ENCODE measurements at regions not wholly inside any gene's neighbourhood (a gene's known extent, or its start where the extent isn't known, plus 50 kb on each side); places are given as distances from the start of the nearest gene placed in this dataset.

- H2AFZ ChIP-seq (ENCODE audit: low read length), result no peak overlapping the region
- H4K20me1 ChIP-seq (ENCODE audit: insufficient read depth, low read length), result no peaks in the 10 kb centered on the region
- no peaks in the 10 kb centered on the region for H3F3A ChIP-seq (ENCODE audit: insufficient read depth, low read length)
- H3K36me3 ChIP-seq (ENCODE audit: insufficient read depth, low read length), result no peaks in the 10 kb centered on the region
- no peak for TF ChIP-seq EZH2 (IDR thresholded peaks at IDR 0.05; ENCODE audit: borderline replicate concordance, low read length)
- TF ChIP-seq, protein P1, sequence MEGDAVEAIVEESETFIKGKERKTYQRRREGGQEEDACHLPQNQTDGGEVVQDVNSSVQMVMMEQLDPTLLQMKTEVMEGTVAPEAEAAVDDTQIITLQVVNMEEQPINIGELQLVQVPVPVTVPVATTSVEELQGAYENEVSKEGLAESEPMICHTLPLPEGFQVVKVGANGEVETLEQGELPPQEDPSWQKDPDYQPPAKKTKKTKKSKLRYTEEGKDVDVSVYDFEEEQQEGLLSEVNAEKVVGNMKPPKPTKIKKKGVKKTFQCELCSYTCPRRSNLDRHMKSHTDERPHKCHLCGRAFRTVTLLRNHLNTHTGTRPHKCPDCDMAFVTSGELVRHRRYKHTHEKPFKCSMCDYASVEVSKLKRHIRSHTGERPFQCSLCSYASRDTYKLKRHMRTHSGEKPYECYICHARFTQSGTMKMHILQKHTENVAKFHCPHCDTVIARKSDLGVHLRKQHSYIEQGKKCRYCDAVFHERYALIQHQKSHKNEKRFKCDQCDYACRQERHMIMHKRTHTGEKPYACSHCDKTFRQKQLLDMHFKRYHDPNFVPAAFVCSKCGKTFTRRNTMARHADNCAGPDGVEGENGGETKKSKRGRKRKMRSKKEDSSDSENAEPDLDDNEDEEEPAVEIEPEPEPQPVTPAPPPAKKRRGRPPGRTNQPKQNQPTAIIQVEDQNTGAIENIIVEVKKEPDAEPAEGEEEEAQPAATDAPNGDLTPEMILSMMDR (IDR thresholded peaks at IDR 0.05; ENCODE audit: low read length), result no peak
- no peaks in the 10 kb centered on the region for H3K27me3 ChIP-seq (ENCODE audit: insufficient read depth, low read length)
- no peak overlapping the region for H3K27ac ChIP-seq (ENCODE audit: low read depth, low read length, poor library complexity, severe bottlenecking)
- H3K4me3 ChIP-seq (ENCODE audit: low read depth, low read length, poor library complexity, severe bottlenecking), result no peak overlapping the region
- H3K9me2 ChIP-seq (ENCODE audit: low read depth, low read length), result no peaks in the 10 kb centered on the region
- no peaks in the 10 kb centered on the region for H3K4me1 ChIP-seq (ENCODE audit: insufficient read depth, low read length, severe bottlenecking)
- H3K9ac ChIP-seq (ENCODE audit: low read length), result no peak overlapping the region
- no peaks in the 10 kb centered on the region for H3K9me3 ChIP-seq (ENCODE audit: low read length)
- H3K79me2 ChIP-seq (ENCODE audit: insufficient read depth, low read length), result no peaks in the 10 kb centered on the region
- H3K4me2 ChIP-seq (ENCODE audit: low read length), result no peak overlapping the region
Measured at GRCh38 chr5:7225826-7226225, 170.1 kb upstream of the ADCY2 start.

GRCh38 chr5:7242118-7242710 lies 153.7 kb upstream of the ADCY2 start:
- no peaks in the 10 kb centered on the region for H3K4me1 ChIP-seq (ENCODE audit: insufficient read depth, low read length, severe bottlenecking)
- no peaks in the 10 kb centered on the region for H3K79me2 ChIP-seq (ENCODE audit: insufficient read depth, low read length)
- no peak overlapping the region for H3K27ac ChIP-seq (ENCODE audit: low read depth, low read length, poor library complexity, severe bottlenecking)
- H2AFZ ChIP-seq (ENCODE audit: low read length), result no peak overlapping the region
- H3K36me3 ChIP-seq (ENCODE audit: insufficient read depth, low read length), result no peaks in the 10 kb centered on the region
- no peaks in the 10 kb centered on the region for H3K9me3 ChIP-seq (ENCODE audit: low read length)
- no peak for TF ChIP-seq EZH2 (IDR thresholded peaks at IDR 0.05; ENCODE audit: borderline replicate concordance, low read length)
- TF ChIP-seq, protein P1 (IDR thresholded peaks at IDR 0.05; ENCODE audit: low read length), result no peak
- H4K20me1 ChIP-seq (ENCODE audit: insufficient read depth, low read length), result no peaks in the 10 kb centered on the region
- H3K9ac ChIP-seq (ENCODE audit: low read length), result no peak overlapping the region
- no peak overlapping the region for H3K4me2 ChIP-seq (ENCODE audit: low read length)
- no peaks in the 10 kb centered on the region for H3F3A ChIP-seq (ENCODE audit: insufficient read depth, low read length)
- no peak overlapping the region for H3K4me3 ChIP-seq (ENCODE audit: low read depth, low read length, poor library complexity, severe bottlenecking)
- no peaks in the 10 kb centered on the region for H3K9me2 ChIP-seq (ENCODE audit: low read depth, low read length)
- no peaks in the 10 kb centered on the region for H3K27me3 ChIP-seq (ENCODE audit: insufficient read depth, low read length)

DNA sequence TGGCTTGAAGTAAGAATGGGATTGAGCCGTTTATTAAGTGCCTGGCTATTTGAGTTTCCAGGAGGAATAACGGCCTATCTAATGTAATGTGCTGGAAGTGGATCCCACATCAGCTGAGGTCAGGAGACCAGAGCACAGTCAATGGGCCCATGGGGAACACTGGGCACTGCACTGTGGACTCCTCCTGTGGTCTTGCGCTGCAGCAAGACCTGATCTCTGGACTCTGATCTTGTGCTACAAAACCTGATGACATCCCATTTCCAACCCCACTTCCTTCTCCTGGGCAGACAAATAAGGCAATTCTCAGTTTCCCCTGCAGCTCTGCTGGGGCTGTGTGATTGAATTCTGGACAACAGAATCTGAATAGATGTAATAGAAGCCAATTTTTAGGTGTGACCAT lies 151.7 kb upstream of the ADCY2 start:
- Histone ChIP-seq H3K27me3 (ENCODE audit: insufficient read depth, low read length) (no peaks in the 10 kb centered on the region), H2AFZ (ENCODE audit: low read length) (no peak overlapping the region), H3K27ac (ENCODE audit: low read depth, low read length, poor library complexity, severe bottlenecking) (no peak overlapping the region), H3K9me3 (ENCODE audit: low read length) (no peaks in the 10 kb centered on the region), H4K20me1 (ENCODE audit: insufficient read depth, low read length) (no peaks in the 10 kb centered on the region), H3K4me2 (ENCODE audit: low read length) (no peak overlapping the region), H3K9me2 (ENCODE audit: low read depth, low read length) (no peaks in the 10 kb centered on the region), H3K79me2 (ENCODE audit: insufficient read depth, low read length) (no peaks in the 10 kb centered on the region), H3F3A (ENCODE audit: insufficient read depth, low read length) (no peaks in the 10 kb centered on the region), H3K4me1 (ENCODE audit: insufficient read depth, low read length, severe bottlenecking) (no peaks in the 10 kb centered on the region), H3K4me3 (ENCODE audit: low read depth, low read length, poor library complexity, severe bottlenecking) (no peak overlapping the region), H3K36me3 (ENCODE audit: insufficient read depth, low read length) (no peaks in the 10 kb centered on the region), H3K9ac (ENCODE audit: low read length) (no peak overlapping the region)
- TF ChIP-seq EZH2 (IDR thresholded peaks at IDR 0.05; ENCODE audit: borderline replicate concordance, low read length), result no peak
- TF ChIP-seq, protein P1 (IDR thresholded peaks at IDR 0.05; ENCODE audit: low read length), result no peak
